GM12891 (cell line): ENCODE measurements at regions not wholly inside any gene's neighbourhood (a gene's known extent, or its start where the extent isn't known, plus 50 kb on each side); places are given as distances from the start of the nearest gene placed in this dataset.

Experiments used
- POLR2A ChIP-seq: IDR thresholded peaks from 2 replicates; pipeline ENCODE4 v1.6.1; 2011; ENCODE audit warnings: low read depth, low read length, control low read depth
- POLR2AphosphoS5 ChIP-seq: IDR thresholded peaks from 2 replicates; pipeline ENCODE4 v1.6.1; 2011; ENCODE audit warnings: low read depth, low read length, control low read depth
- TAF1 ChIP-seq: IDR thresholded peaks from 2 replicates; pipeline ENCODE4 v1.6.1; 2011; ENCODE audit warnings: low read depth, low read length, control low read depth

- TF ChIP-seq POLR2A, result no peak
- TF ChIP-seq POLR2AphosphoS5, result no peak
- no peak for TF ChIP-seq TAF1
Measured at GRCh38 chr16:76926042-76926441, 264.9 kb upstream of the MON1B start.
